H9 (cell line): ENCODE measurements at regions not wholly inside any gene's neighbourhood (a gene's known extent, or its start where the extent isn't known, plus 50 kb on each side); places are given as distances from the start of the nearest gene placed in this dataset.

Experiments
- DNase-seq: peaks from one replicate; pipeline ENCODE4 v3.0.0-alpha.2; 2017
- H2AFZ ChIP-seq: one replicate; pipeline ENCODE4 v1.6.1; 2013; ENCODE audit warnings: mild to moderate bottlenecking, low read length, control low read depth, moderate library complexity
- H2AK5ac ChIP-seq: 2 replicates; pipeline ENCODE4 v1.6.1; 2013; ENCODE audit warnings: low read length, control low read depth, mixed read lengths; ENCODE audit not compliant: insufficient read length
- H2BK120ac ChIP-seq: one replicate; pipeline ENCODE4 v1.6.1; 2013; ENCODE audit warnings: low read depth, mild to moderate bottlenecking, low read length, control low read depth, inconsistent platforms; ENCODE audit not compliant: poor library complexity, severe bottlenecking
- H2BK12ac ChIP-seq: 2 replicates; pipeline ENCODE4 v1.6.1; 2013; ENCODE audit warnings: low read length, control low read depth, mixed read lengths, low read depth; ENCODE audit not compliant: insufficient read length
- H2BK15ac ChIP-seq: 2 replicates; pipeline ENCODE4 v1.6.1; 2013; ENCODE audit warnings: low read depth, low read length, control low read depth
- H2BK20ac ChIP-seq: one replicate; pipeline ENCODE4 v1.6.1; 2013; ENCODE audit warnings: low read depth, mild to moderate bottlenecking, low read length, control low read depth, inconsistent platforms; ENCODE audit not compliant: poor library complexity, severe bottlenecking
- H2BK5ac ChIP-seq: 2 replicates; pipeline ENCODE4 v1.6.1; 2013; ENCODE audit warnings: low read length, control low read depth, mixed read lengths; ENCODE audit not compliant: insufficient read length
- H3K14ac ChIP-seq: 2 replicates; pipeline ENCODE4 v1.6.1; 2013; ENCODE audit warnings: low read length, control low read depth; ENCODE audit not compliant: insufficient read depth
- H3K18ac ChIP-seq: 2 replicates; pipeline ENCODE4 v1.6.1; 2013; ENCODE audit warnings: low read depth, mild to moderate bottlenecking, mixed read lengths, low read length, control low read depth; ENCODE audit not compliant: insufficient read length
- H3K23ac ChIP-seq: 2 replicates; pipeline ENCODE4 v1.6.1; 2013; ENCODE audit warnings: low read length, control low read depth, mixed read lengths, low read depth; ENCODE audit not compliant: insufficient read length
- H3K23me2 ChIP-seq: 2 replicates; pipeline ENCODE4 v1.6.1; 2013; ENCODE audit warnings: low read depth, mild to moderate bottlenecking, mixed read lengths, low read length, control low read depth; ENCODE audit not compliant: insufficient read length, poor library complexity, severe bottlenecking
- H3K27ac ChIP-seq: 2 replicates; pipeline ENCODE4 v1.5.1; 2013; ENCODE audit warnings: low read length, control low read depth, mixed read lengths, low read depth; ENCODE audit not compliant: insufficient read length
- H3K27me3 ChIP-seq: 2 replicates; pipeline ENCODE4 v1.6.1; 2013; ENCODE audit warnings: low read length, control low read depth, inconsistent platforms; ENCODE audit not compliant: insufficient read depth
- H3K4ac ChIP-seq: 2 replicates; pipeline ENCODE4 v1.6.1; 2013; ENCODE audit warnings: low read depth, mild to moderate bottlenecking, control low read depth, inconsistent platforms, low read length, moderate library complexity
- H3K4me1 ChIP-seq: 2 replicates; pipeline ENCODE4 v1.6.1; 2013; ENCODE audit warnings: low read length, control low read depth, inconsistent platforms; ENCODE audit not compliant: insufficient read depth
- H3K4me2 ChIP-seq: 2 replicates; pipeline ENCODE4 v1.6.1; 2013; ENCODE audit warnings: low read length, control low read depth, mixed read lengths; ENCODE audit not compliant: insufficient read length, insufficient read depth
- H3K56ac ChIP-seq: 2 replicates; pipeline ENCODE4 v1.6.1; 2013; ENCODE audit warnings: low read depth, mild to moderate bottlenecking, mixed read lengths, low read length, control low read depth; ENCODE audit not compliant: insufficient read length
- H3K79me1 ChIP-seq: 2 replicates; pipeline ENCODE4 v1.6.1; 2013; ENCODE audit warnings: low read depth, mild to moderate bottlenecking, moderate library complexity, low read length, control low read depth, inconsistent platforms; ENCODE audit not compliant: insufficient read depth, poor library complexity, severe bottlenecking
- H3K79me2 ChIP-seq: 2 replicates; pipeline ENCODE4 v1.6.1; 2013; ENCODE audit warnings: low read length, control low read depth, inconsistent platforms; ENCODE audit not compliant: insufficient read depth
- H3K9ac ChIP-seq: 2 replicates; pipeline ENCODE4 v1.6.1; 2013; ENCODE audit warnings: low read length, control low read depth, mixed read lengths; ENCODE audit not compliant: insufficient read length; ENCODE audit errors: extremely low read depth
- H3K9me3 ChIP-seq: one replicate; pipeline ENCODE4 v1.6.1; 2013; ENCODE audit warnings: low read depth, low read length, inconsistent platforms; ENCODE audit not compliant: control insufficient read depth
- H3T11ph ChIP-seq: one replicate; pipeline ENCODE4 v1.6.1; 2013; ENCODE audit warnings: mild to moderate bottlenecking, low read length, control low read depth, inconsistent platforms
- H4K20me1 ChIP-seq: one replicate; pipeline ENCODE4 v1.6.1; 2013; ENCODE audit not compliant: control insufficient read depth, insufficient read length, insufficient read depth
- H4K5ac ChIP-seq: 2 replicates; pipeline ENCODE4 v1.6.1; 2013; ENCODE audit warnings: low read depth, mild to moderate bottlenecking, mixed read lengths, low read length, control low read depth; ENCODE audit not compliant: insufficient read length
- H4K8ac ChIP-seq: replicated peaks from 2 replicates; pipeline ENCODE4 v1.6.1; 2013; ENCODE audit warnings: low read length, control low read depth, mixed read lengths, low read depth; ENCODE audit not compliant: insufficient read length
- H4K91ac ChIP-seq: 2 replicates; pipeline ENCODE4 v1.6.1; 2013; ENCODE audit warnings: low read depth, mild to moderate bottlenecking, moderate library complexity, mixed read lengths, low read length, control low read depth; ENCODE audit not compliant: insufficient read length
- H3K27ac Mint-ChIP-seq, 3 experiments: 2 replicates in 2 of 3; 3 replicates in 1 of 3; pipeline ENCODE4 v1.8.0; 2020 to 2021; ENCODE audit warnings: mixed read lengths in 3 of 3, mild to moderate bottlenecking in 1 of 3, moderate library complexity in 1 of 3
- H3K27me3 Mint-ChIP-seq: 2 replicates; pipeline ENCODE4 v1.8.0; 2021; ENCODE audit warnings: low read depth, mild to moderate bottlenecking, moderate library complexity, mixed read lengths
- H3K36me3 Mint-ChIP-seq, 3 experiments: 2 replicates in 2 of 3; 3 replicates in 1 of 3; pipeline ENCODE4 v1.8.0; 2020 to 2021; ENCODE audit warnings: low read depth in 3 of 3, mixed read lengths in 3 of 3; ENCODE audit not compliant: insufficient read depth in 1 of 3
- H3K4me1 Mint-ChIP-seq, 2 experiments: 2 replicates each; pipeline ENCODE4 v1.8.0; 2020; ENCODE audit warnings: mixed read lengths in 2 of 2
- H3K4me3 Mint-ChIP-seq, 2 experiments: 2 replicates in 1 of 2; 3 replicates in 1 of 2; pipeline ENCODE4 v1.8.0; 2020 to 2021; ENCODE audit warnings: mild to moderate bottlenecking in 2 of 2, mixed read lengths in 2 of 2, moderate library complexity in 1 of 2
- H3K9me3 Mint-ChIP-seq, 2 experiments: 2 replicates in 1 of 2; 3 replicates in 1 of 2; pipeline ENCODE4 v1.8.0; 2020; ENCODE audit warnings: mild to moderate bottlenecking in 2 of 2, mixed read lengths in 2 of 2, moderate library complexity in 1 of 2
- WGBS: extraction: QIAGEN DNeasy Blood & Tissue Kit; methylation state at CpG from one replicate; pipeline ENCODE4 v1.1.7; 2013; ENCODE audit warnings: missing lambda C conversion rate, low lambda C conversion rate, mixed read lengths; ENCODE audit not compliant: insufficient read length; ENCODE audit errors: extremely low coverage; 5-methylcytosine and 5-hydroxymethylcytosine counted together
- TF ChIP-seq, protein P1 (sequence below): fragments of 200-600 bp; sonication (generic); conservative IDR thresholded peaks from 3 replicates; pipeline ENCODE4 v1.8.0; 2021; ENCODE audit warnings: antibody characterized with exemption, mild to moderate bottlenecking

DNA sequence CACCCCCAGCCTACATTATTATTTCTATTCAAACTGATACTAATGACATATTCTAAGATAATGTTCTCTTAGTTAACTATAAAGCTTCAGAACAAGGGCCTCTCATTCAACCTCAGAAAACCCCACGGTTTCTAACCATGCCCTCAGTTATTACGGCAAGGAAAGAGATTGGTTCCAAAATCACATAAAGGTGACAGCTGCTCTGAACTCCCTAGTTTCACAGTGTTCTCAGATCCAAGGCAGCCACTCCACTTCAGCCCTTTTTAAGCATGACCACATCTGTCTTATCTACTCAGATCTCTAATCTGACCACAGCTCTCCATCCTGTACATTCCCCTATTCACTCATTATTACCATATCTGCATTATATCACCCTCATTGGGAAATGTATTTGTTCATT lies 98.8 kb upstream of the CEP85L start:
- H3K27ac ChIP-seq, result no peak overlapping the region
- TF ChIP-seq, protein P1, sequence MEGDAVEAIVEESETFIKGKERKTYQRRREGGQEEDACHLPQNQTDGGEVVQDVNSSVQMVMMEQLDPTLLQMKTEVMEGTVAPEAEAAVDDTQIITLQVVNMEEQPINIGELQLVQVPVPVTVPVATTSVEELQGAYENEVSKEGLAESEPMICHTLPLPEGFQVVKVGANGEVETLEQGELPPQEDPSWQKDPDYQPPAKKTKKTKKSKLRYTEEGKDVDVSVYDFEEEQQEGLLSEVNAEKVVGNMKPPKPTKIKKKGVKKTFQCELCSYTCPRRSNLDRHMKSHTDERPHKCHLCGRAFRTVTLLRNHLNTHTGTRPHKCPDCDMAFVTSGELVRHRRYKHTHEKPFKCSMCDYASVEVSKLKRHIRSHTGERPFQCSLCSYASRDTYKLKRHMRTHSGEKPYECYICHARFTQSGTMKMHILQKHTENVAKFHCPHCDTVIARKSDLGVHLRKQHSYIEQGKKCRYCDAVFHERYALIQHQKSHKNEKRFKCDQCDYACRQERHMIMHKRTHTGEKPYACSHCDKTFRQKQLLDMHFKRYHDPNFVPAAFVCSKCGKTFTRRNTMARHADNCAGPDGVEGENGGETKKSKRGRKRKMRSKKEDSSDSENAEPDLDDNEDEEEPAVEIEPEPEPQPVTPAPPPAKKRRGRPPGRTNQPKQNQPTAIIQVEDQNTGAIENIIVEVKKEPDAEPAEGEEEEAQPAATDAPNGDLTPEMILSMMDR, result no peak
- no peaks in the 10 kb centered on the region for H3K23me2 ChIP-seq
- H3K79me2 ChIP-seq, result no peaks in the 10 kb centered on the region
- no peaks in the 10 kb centered on the region for H3K9me3 ChIP-seq
- H3K56ac ChIP-seq, result no peak overlapping the region
- no peak overlapping the region for H4K8ac ChIP-seq
- no peak overlapping the region for H2BK20ac ChIP-seq
- DNase-seq, result no peak
- no peak overlapping the region for H3K14ac ChIP-seq
- no peak overlapping the region for H3K4me2 ChIP-seq
- H4K20me1 ChIP-seq, result no peaks in the 10 kb centered on the region
- H3K9ac ChIP-seq, result no peak overlapping the region
- H4K91ac ChIP-seq, result no peak overlapping the region
- H4K5ac ChIP-seq, result no peak overlapping the region
- no peak overlapping the region for H3K18ac ChIP-seq
- no peak overlapping the region for H2BK15ac ChIP-seq
- no peaks in the 10 kb centered on the region for H3K27me3 ChIP-seq
- no peak overlapping the region for H3K23ac ChIP-seq
- H2BK12ac ChIP-seq, result no peak overlapping the region
- H2AK5ac ChIP-seq, result no peak overlapping the region
- WGBS, result no CpG with 5 or more reads among the region's 2 CpGs
- no peaks in the 10 kb centered on the region for H3K79me1 ChIP-seq
- Mint-ChIP-seq H3K4me1 (peaks cover 9 to 10% of the 10 kb centered on the region in 2 experiments), H3K4me3 (no peak overlapping the region), H3K27ac (no peak overlapping the region), H3K9me3 (no peaks in the 10 kb centered on the region), H3K36me3 (no peaks in the 10 kb centered on the region), H3K27me3 (no peaks in the 10 kb centered on the region)
- H2AFZ ChIP-seq, result no peak overlapping the region
- no peak overlapping the region for H3K4ac ChIP-seq
- H2BK5ac ChIP-seq, result no peak overlapping the region
- peaks cover 6% of the 10 kb centered on the region; the same call in 1 of the 2 replicates for H3K4me1 ChIP-seq
- H2BK120ac ChIP-seq, result no peak overlapping the region
- H3T11ph ChIP-seq, result no peak overlapping the region
